ENCODE measurements at regions not wholly inside any gene's neighbourhood (a gene's known extent, or its start where the extent isn't known, plus 50 kb on each side); places are given as distances from the start of the nearest gene placed in this dataset.

- no peak for TF ChIP-seq CTCF (IDR thresholded peaks at IDR 0.05; ENCODE audit: low read length)
- no peak for TF ChIP-seq EZH2 (IDR thresholded peaks at IDR 0.05; ENCODE audit: borderline replicate concordance, low read length)
These were observed 727.7 kb upstream of the GOLIM4 start for GRCh38 chr3:168823466-168823865.
